Posterior vena cava (tissue), 2 donors: ENCODE measurements at regions not wholly inside any gene's neighbourhood (a gene's known extent, or its start where the extent isn't known, plus 50 kb on each side); places are given as distances from the start of the nearest gene placed in this dataset.

Experiments
- DNase-seq: peaks from one replicate; pipeline ENCODE4 v3.0.0-alpha.2; 2020; ENCODE audit warnings: low spot score
- intact Hi-C, 2 donors: fragments of 100-400 bp; cut with DNase I; formaldehyde crosslinking; loops; one replicate each; pipeline versions ENCODE4 v1.14.1 to v1.14.2; 2022 to 2023
- donor health status: DM: yes; HTN: yes; CAD: no.
- donor health status: DM: yes; HTN: yes; CAD: no.

DNA sequence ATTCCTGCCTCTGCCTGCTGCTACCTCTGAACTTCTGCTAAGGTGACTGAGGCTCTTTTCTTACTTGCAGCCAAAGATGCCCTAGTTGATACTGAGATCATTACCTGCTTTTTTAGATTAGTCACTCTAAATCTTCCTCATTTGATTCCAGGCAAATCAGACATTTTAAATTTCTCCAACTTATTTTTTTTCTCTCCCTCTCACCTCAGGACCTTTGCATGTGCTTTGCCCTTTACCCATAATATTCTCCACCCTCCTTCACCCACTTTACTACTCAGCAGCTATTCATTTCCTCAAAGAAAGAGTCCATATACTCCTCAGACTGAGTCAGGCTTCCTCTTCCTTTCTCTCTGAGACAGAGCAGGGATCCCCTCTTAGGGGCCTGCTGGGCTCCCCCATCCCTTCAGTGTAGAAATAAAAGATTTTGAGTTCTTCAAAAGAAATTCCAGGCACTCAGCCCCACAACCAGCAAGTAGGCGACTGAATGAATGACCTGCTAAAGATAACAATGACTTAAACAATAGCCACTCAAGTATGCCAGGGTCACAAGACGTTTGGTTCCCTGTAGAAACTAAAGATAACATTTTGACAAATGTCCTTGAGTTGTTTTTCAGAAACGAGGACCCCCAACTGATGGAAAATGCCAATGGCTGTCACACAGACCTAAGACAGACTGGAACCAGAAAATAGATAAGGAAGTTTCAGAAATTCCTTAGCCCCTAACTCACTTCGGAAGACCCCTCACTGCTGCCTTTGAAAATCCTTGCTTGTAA lies 104.2 kb downstream of the MTNR1B start:
- DNase-seq, result no peak
- intact Hi-C loops, result no loop called here

DNA sequence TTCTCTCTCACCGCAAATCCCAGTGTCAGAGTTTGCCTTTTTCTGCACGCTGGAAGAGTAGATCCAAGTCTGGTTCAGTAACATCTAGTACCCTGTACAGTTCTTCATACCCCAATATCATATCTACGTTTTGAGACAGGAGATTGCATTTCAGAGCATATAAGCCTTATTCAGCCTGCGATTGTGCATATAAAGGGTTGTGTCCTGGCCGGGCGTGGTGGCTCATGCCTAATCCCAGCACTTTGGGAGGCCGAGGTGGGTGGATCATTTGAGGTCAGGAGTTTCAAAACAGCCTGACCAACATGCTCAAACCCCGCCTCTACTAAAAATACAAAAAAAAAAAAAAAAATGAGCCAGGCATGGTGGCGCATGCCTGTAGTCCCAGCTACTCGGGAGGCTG lies 104.9 kb downstream of the MTNR1B start:
- intact Hi-C loops, result no loop called here
- no peak for DNase-seq

DNA sequence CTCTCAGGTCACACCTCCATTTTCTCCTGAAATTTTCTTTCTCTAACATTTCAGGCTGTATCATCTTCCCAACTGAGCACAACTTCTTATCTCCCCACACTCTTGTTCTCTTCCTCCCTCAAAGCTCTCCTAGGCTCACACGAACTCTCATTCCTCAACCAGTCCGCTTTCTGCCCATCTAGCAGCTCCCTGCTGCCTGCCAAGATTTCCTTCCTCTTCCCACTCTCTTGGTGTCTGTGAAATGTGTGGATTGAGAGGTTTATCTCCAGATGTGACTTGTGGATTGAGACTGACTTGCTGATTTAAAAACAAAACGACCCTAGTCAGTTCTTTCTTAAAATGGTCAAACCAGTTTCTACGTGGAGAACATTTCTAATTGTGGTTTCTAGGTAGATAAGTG lies 106.3 kb downstream of the MTNR1B start:
- DNase-seq, result no peak
- intact Hi-C loops, result no loop called here

DNA sequence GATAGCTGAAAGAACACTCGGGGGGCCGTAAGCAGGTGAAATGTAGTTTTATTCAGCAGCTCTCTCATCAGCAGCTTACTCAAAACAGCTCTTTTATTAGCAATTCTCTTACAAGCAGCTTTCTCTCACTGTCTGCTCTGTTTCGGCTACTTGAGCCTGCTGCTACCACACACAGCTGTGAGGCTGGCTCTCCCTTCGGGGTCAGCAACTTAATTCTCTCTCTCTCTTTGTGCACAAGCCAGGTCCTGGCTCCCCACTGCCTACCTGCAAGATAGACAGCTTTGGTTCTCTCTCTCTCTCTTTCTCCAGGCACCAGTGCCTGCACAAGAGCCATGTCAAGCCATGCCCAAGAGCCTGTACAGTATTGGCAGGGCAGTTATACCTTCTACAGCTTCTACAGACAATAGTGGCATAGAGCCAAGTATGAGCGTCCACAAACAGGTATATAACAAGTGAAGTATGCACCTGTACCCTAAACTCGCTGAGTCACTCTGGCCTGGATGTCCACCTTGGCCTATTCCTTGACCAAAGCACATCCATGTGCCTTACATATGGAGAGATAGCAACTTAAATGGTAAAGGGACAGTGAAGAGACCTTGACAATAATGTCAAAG lies 110.8 kb downstream of the MTNR1B start:
- no peak for DNase-seq

DNA sequence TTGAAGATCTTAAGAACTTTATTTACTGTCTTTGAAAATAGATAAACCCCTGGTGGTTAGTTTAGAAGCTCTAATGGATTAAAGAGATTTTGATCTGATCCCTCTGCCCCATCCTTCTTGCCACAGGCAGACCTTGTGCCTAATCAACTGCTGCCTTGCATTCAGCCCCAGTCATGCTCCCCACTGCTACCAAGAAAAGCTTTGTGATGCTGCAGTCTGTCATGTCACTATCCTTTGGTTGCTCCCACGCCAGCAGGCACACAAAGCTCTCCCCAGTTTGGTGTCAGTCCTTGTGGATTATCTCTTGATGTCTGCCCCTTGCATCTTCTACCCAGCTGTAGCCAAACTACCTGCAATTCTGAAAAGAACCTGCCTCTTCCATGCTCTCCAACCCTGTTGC lies 112.2 kb downstream of the MTNR1B start:
- no peak for DNase-seq
- intact Hi-C loops, result no loop called here

More for the DNA sequence above, 110.8 kb downstream of the MTNR1B start:
- intact Hi-C loops, result no loop called here

DNA sequence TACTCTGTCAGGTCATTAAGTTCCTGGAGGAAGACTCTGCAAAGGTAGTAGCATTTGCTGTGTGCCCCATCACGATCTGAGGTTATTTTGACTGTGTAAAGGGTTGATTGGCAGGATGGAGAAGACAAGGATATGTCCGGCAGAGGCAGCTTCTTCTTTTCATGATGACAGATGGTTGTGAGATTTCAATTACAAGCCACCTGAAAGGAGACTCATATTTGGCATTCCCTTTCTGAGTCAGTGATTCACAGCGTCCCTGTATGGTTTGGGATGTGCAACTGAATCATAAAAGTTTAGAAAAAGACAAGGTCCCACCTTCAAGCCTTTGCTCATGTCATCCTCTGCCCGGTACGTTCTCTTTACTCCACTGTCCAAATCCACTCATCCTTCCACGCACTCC lies 113.4 kb downstream of the MTNR1B start:
- intact Hi-C loops, result no loop called here
- DNase-seq, result no peak

DNA sequence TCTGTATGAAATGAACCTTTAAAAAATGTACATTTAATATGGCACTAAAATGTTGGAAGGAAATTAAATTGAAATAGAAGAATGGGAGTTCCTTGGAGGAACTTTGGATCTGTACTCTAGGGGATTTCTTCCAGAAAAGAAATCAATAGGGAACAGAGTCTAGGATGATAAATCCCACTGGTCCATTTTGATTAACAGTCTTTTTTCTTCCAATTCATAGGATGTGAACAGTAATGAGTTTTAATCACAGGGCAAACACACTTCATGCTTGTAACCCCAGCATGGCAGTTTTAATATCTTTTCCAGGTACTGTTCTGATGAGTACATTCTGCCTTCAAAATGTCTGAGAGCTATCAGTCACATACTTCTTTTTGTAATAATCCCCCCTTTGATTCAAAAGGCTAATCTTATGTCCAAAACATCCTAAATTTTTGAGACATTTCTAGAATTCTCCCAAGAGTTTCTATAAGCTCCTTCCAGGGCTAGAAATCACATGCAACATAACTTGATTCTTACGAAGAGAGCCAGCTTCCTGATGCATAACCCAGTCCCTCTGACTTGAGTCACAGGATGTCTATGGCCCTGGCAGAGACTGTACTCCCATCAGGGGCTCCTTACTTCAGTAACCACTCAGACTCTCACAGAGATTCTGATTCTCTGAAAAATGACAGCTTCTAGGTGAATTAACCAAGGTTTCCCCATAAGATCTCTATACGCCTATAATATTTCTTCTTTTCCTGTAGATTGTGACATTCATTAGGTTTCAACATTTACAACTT lies 112.9 kb downstream of the SLC36A4 start:
- intact Hi-C loops, result no loop called here
- DNase-seq, result no peak

DNA sequence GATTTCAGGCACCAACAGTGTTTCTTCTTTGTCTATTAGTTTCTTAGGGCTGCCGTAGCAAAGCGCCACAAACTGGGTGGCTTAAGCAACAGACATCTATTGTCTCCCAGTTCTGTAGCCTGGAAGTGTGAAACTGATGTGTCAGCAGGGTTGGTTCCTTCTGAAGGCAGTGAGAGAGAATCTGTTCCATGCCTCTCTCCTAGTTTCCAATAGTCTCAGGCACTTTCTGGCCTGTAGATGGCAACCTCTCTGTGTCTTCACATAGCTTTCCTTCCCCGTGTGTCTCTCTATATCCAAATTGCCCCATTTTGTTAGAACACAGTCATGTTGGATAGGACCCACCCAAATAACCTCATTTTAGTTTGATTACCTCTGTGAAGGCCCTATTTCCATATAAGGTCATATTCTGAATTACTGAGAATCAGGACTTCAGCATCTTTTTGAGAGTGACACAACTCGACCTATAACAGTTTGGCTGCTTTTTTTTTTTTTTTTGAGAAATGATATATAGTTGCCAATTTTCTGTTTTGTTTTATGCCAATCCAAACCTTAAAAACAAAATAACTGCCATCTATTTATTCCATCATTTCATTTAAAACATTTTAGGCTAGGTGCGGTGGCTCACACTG lies 108.2 kb downstream of the SLC36A4 start:
- DNase-seq, result no peak
- intact Hi-C loops, result no loop called here
